CD4-positive, alpha-beta T cell treated with Interleukin-4 for 1 hour (primary cell): ENCODE measurements at regions not wholly inside any gene's neighbourhood (a gene's known extent, or its start where the extent isn't known, plus 50 kb on each side); places are given as distances from the start of the nearest gene placed in this dataset.

Experiments used
- DNase-seq, 2 donors: peaks; one replicate each; pipeline ENCODE4 v3.0.0-alpha.2; 2020 to 2022

DNA sequence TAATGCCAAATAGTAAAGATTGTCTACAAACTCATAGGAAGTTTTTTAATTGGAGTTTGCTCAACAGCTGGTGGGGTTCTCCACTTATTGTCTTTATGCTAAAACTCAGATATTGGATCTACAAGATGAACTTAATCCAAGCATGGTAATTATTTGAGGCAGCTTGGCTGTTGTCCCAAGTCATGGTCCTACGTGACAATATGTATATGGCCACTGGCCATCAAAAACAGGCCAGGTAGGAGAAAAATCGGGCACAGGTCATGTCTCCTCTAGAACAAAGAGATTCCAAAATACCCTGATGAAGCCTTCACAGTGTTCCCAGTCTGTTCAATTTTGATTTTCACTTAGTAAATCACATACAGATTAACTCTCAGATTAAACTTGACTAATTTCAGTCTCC lies 606.4 kb downstream of the TNS3 start:
- DNase-seq = no peak

DNA sequence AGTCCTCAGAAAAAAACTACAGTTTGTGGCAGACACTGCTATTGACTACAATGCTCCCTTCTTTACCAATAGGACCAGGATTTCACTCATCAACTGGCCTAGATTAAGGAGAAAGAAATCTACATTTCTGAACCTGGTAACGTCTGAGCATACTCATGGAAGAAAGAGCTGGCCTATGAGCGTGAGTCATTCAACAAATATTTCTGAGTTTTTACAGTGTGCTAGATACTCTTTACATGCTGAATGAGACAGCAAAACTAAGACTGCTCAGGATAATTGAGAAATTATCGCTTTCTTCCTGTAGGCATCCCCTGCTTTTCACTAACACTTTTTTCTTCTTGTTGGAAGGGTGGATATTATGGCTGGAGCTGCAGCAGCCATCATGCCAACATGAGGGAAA lies 609.7 kb downstream of the TNS3 start:
- DNase-seq = no peak

DNA sequence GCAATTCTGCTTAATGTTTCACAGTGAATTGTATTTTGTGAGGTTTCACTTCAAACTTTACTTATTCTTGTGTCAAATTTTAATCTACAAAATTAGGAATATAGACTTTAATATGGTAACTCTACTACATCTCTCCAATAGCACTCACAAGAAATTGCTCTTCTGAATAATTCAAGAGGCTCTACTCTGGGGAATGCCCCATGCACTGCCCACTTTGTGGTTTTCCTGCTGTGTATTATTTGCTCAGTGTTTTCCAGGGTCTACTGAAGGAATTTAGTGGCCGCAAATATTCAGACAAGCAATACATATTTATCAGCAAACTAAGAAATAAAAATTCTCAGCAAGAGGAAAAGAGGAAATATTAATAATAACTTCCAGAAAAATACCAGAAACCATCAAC lies 611.4 kb downstream of the TNS3 start:
- DNase-seq = no peak

DNA sequence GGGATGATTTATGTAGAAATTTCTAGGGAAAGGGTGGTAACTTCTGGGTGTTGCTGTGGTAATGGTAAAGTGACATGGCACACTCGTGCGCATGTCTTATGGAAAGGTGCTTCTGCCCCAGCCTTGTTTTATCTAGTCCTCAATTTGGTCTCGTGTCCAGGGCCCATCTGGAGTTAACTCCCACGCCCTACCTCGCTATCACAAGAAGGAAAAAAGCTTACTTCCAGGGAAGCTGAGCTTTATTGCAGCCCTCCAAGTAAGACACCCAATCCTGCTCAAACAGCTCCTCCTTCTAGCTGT lies 611.8 kb downstream of the TNS3 start:
- no peak for DNase-seq

DNA sequence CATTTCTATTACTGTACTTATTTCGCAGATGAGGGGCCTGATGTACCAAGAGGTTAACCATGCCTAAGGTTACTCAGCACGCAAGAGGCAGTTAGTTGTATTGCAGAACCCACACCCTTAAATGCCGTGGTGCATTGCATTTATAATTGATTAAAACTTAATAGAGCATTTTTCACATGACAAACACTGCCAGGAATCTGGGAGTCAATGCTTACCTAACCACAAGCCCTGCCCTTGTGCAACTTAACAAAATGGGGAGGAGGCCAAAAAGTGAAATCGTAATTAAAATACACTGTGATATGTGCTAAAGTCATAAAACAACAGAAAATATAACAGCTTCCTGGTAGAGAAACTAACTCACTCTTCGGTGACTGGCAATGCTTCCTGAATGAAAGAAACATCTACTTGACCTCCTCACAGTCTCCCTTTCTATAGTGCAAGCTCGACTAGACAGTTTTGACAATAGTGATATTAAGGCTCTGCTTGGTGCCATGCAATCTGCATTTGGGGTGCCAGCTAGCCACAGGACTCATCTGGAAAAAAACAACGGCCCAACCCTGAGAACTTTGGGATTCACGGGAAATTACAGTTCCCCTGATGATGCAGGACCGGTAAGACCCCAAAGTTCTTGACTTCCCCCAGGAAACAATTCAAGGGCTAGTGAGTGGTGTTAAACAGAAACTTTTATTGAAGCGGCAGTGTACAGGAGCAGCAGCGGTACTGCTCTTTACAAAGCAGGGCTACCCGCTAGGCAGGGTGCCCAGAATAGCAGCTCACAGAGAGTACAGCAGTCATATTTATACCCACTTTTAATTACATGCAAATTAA lies 612.4 kb downstream of the TNS3 start:
- no peak for DNase-seq

DNA sequence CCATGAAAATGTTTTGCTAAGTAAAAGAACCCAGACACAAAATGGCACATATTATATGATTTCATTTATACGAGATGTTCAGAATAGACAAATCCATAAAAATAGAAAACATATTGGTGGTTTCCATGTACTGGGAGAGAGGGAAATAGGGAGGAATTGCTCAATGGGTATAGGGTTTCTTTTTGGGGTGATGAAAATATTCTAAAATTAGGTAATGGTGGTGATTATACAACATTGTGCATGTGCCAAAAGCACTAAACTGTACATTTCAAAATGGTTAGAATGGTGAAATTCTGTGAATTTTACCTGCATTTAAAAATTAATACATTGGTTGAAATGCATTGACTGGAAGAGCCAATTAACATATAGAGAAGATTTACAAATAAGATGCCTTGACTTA lies 613.9 kb downstream of the TNS3 start:
- no peak for DNase-seq

DNA sequence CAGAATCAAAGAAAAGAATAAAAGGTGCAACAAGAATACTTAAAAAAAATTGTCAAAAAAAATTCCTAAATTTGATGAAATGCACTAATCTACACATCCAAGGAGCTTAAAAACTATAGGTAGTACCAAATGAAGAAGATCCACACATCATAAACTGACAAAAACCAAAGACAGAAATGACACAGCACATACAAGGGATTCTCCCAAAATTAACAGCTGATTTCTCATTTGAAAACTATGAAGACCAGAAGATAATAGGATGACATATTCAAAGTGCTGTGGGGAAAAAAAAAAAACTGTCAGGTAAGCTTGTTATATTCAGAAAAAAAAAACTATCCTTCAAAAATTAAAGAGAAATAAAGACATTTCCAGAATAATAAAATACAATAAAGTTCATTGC lies 618.2 kb downstream of the TNS3 start:
- DNase-seq = no peak

DNA sequence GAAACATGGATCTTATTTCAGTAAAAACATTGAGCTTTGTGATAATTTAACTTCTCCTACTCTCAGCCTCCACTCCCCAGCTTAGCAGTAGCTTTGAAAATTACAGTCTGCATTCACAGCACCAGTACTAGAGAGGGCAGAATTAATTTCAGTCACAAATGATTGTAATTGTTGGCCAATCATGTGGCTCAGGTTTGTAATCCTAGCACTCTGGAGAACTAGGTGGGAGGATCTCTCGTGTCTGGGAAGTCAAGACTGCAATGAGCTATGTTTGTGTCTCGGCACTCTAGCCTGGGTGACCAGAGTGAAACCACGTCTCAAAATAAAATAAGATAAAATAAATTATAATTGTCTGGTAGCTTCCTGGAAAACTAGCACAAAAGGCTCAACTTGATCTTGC lies 620.9 kb downstream of the TNS3 start:
- DNase-seq = no peak

DNA sequence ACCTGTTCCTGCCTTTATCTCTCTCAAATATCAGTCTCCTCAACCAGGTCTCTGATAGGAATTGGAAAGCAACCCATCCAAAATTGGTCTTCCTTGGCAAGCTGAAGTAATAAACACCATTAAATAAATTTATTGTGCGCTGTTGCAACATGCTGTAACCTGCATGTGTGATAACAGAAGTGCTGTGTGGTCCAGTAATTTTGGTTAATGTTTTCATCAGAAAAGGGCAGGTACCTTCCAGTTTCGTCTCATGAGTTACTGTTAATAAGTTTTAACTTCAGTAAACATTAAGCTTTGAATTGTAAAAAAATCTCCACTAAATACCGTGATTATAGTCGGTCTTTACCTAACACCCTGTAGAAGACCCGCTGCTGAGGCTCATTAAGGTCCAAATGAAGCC lies 624.7 kb downstream of the TNS3 start:
- DNase-seq = no peak

DNA sequence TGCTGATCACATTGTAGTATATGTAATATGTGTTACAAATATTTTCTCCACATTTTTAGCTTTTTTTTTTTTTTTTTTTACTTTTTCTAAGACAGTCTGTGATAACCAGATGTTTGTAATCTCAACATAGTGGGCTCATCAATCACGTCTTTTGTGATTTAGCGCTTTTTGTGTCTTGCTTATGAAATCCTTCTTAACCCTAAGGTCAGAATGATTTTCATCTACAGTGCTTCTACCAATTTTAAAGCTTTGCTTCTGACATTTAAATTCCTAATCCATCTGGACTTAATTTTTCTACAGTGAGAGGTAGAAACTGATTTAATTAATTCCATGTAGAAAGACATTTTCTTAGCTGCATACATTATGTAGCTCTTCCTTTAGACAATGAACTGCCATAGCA lies 626.4 kb downstream of the TNS3 start:
- no peak for DNase-seq

DNA sequence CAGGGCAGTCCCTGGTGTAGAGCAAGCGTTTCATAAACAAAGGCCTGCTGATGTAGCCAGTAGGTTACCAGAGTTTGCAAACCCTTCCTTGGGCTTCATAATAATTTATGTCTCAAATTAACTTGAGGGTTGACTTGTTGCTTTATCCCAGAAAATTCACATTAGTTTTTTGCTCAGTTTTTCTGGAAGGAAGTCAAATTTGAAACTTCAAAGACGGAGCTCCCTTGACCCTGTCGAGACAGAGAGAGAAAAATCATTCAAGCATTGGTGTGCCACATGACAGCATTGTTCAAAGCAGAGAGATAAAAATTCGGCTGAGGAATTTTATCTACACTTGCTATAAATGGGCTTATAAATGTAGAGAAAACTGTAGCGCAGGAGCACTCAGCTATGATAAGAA lies 627.7 kb downstream of the TNS3 start:
- no peak for DNase-seq

DNA sequence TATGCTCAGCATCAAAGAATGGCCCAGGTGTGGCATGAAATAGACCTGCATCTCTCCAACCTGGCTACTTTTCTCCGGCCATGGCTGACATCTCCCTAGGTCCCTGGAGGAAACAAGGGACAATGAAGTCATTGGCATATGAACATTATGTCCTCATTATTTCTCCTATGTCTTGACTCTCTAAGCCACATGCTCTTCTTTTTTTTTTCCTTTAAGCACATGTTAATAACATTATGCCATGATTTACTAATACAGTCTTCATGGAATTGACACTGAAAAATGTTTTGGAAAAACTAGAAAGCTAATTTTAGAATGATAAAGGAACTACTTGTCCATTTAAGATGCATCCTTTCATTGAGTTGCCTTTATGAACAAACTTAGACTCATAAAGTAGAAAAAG lies 628.9 kb downstream of the TNS3 start:
- DNase-seq = no peak

DNA sequence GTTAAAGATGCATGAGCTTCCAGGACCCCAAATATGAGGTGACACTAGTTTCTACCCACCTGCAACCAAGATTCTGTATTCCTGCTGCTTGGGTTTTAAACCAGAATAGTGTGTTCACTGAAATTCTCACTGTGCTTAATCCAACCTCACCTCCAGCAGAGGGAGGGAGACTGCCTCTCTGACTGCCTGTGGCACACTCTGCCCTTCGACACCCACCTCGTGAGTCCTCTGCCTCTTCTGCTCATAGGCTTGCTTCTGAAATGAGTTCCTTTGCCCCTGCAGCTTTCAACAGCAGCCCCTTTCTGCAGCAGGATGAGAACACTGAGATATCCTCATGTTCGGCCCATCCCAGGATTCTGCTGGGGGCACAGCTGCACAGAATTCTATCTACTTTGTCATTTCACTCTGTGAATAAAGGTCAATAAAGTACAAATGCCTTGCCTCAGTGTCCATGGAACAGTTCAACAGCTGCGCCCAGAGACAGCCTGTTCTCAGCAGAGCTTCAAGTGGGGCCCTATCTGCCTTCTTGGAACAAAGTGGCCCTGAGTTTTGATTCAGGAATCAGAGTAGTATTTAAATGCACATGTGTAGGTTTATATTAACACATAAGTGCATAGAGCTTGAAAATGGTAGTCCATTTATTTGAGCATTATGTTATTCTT lies 632.5 kb downstream of the TNS3 start:
- no peak for DNase-seq

DNA sequence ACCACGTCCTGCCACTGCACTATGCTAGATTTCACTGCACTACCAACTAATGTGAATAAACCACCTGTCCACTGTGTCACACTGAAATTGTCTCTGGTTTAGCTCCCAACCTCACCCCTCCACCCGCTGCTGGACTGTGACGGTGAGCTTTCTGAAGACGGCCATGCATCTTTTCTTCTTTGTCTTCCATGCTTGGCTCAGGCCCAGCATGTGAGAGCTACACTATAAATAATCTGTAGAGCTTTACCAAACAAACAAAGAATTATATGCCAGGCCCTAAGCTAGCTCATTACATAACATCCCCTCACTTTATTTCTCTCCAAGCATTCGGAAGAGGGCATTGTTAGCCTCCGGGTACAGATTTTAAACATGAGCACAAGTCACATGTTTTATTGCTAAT lies 633.2 kb downstream of the TNS3 start:
- DNase-seq = no peak

DNA sequence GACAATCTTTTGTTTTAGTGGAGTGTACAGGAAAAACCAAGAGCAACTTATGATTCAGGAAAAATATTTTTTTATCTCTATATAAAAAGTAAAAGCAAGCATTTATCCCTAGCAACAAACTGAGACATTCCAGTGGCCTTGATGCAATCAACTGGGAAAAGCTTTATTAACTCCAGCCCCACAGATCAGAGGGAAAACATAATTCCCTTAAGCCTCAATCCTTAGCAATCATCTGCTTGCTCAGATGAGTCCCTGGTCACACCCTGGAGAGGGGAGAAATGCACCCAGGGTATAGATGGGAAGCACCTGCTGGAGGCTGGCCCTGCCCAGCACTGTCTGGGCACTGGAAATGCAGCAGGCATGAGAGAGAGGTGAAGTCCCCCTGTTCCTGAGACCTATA lies 636.6 kb downstream of the TNS3 start:
- no peak for DNase-seq

DNA sequence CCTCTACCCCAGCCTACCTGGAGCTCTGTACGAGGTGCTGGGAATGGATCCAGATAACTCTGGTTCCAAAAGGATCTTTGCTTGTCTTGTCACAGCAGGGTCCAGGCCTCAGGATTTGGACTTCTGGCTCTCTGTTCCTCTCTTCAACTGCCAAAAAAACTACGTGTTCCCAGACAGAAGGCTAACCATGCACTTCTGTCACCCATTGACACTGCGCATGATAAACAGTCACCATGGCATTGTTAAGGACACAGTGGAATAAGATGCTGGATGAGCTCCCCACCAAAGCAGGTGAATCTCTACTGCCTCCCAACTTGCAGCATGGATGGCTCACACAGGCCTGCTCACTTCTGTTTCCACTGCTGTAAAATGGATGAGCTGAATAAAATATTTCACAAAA lies 637.9 kb downstream of the TNS3 start:
- no peak for DNase-seq

DNA sequence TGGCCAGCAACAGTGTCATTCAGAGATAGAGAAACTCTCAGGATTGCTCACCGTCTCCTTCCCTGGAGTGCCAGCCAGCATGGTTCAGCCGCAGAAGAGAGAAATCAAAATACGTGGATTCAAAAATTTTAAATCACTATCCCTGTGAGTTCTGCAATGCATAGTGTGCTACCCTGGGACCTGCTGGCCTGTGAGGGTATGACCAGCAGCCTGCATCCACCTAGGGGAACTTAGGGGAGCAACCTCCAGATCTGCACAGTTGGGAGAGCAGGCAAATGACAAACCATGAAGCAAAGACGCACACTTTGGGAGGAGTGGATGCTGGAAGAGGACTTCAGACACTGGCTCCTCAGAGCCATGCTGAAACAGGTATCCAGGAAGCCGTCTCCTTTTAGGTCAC lies 639.3 kb downstream of the TNS3 start:
- no peak for DNase-seq

DNA sequence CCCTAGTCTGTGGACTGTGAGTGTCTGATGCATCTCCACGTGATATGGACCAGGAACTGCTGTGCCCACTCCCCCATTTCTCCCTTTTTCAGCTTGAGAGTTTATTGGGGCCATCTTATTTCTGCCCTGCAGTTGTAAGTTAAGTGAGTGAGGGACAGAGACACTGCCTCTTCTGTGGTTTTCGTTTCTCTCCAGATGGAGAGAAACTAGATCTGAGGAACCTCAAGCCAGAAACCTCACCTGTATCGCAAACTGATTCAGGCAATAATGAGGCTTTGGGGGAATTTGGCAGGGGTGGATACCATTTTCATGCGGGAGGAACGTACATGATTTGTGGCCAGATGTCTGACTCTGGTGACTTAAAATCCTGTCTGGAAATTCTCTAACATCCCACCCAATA lies 641.7 kb downstream of the TNS3 start:
- DNase-seq = no peak

DNA sequence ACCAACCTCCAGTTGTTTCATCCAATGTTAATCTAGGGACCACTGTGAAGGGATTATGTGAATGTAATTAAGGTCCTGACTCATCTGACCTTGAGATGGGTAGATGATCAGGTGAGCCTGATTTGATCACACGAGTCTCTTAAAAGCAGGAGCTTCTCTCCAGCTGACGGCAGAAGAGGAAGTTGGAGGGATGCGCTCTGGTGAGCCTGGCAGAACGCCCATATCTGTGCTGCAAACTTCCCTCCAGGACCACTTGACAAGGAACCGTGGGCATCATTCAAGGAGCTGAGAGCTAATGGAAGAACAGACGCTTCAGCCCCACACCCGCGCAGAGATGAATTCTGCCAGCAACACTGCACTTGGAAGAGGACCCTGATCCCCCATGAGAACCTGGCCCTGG lies 642.4 kb downstream of the TNS3 start:
- DNase-seq = no peak

DNA sequence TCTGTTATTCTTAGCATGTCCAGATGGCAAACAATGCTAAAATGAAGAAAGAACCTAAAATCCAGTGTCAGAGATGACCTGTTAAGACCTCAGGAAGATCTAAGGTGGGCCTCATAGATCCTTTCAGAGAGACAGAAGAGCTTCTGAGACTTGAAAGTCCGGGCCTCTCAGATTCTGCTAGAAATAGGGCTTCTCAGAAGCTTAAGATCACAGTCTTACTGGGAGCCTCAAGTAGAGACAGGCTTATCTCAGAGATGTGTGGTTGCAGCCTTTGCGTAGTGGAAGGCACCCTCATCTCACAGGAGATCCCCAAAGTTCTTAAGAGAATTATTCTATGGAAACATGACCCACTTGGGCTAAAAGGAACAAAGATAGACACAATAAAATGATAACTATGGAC lies 642.8 kb downstream of the TNS3 start:
- DNase-seq = no peak

DNA sequence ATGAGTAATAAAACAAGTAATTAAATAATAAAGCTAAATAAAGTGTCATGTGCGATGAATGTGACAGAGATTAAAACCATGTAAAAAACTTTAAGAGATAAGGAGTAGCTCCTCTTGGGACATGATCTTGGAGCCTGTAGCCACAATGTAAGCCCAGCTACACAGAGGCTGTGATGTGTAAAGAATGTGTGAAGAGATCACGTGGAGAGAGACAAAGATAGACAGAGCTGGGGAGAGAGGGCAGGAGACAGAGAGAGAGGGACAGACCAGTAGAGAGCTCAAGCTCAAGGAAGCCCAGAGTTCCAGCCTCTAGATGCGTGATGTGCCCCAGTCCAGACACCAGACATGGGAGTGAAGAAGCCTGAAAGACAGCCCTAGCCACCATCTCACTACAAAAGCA lies 644.1 kb downstream of the TNS3 start:
- DNase-seq = no peak

DNA sequence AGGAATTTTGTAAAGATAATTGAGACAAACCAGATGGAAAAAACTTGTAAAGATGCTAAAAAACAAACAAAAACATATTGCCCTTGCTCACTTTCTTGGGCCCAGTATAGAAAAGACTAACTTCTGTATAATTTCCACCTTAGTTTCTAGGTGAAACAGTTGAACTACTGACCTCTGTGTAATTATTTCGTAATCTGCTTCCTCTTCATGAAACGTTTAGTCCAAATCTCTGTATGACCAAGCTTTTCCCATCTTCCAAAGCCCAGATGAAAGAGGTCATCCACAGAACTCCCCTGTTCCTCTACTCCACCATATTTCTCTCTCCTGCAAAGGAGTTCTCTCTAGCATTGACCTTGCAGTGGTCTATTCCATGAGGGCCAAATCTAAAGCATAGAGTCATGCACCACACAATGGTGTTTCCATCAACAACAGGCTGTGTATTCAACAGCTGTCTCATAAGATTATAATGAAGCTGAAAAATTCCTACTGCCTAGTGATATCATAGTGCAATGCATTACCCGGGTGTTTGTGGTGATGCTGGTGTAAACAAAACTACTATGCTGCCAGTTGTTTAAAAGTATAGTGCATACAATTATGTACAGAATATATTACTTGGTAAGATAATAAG lies 647.6 kb downstream of the TNS3 start:
- DNase-seq = no peak

DNA sequence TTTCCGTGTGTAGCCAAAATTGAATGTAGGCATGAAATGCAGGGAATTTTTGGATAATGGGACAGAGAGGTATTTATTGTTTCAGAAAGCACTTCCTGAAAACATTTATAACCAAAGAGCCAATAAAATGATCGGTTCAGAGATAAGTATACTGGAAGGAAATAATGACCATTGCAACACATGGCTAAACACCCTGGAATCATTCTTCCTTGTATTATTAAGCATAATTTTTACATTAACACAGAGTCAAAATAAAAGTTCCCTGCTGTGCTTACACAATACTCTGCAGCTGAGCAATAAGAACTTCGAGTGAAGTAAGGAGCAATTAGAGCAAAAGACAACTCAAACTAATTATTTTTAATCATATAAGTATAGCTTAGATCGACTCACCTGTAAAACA lies 648.3 kb downstream of the TNS3 start:
- no peak for DNase-seq

DNA sequence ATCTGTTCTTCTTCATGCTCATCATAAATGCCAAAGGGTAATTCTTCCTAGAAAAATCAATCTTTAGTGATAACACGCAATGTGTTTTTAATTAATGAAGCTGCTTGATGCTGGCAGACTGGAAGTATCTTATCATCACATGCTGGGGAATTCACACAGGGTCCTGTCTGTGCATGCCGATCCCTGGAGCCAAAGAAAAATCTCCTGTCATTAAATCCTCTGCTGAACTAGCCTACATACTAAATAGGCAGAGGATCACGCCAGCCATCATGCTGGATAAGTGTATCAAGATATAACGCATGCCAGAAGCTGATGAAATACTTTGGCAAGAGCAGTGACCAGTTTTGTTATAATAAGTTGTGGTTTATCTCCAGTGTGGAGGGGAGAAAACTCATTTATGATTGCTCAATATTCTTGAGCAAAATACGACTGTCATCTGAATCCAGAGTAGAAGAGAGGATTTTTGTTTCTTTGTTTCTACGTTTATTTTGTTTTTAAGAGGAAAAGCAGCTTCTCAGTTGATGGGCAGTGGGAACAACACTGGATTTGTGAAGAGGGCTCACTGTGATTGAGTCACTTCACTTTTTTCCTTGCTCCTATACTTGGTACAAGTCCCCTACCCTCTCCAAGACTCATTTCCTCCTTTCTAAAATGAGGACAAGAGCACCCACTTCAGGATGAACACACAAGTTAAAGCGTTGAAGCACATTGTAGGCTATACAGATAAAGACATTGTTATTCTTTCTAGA lies 649.1 kb downstream of the TNS3 start:
- no peak for DNase-seq
